Left lung (tissue), 4 donors: ENCODE measurements at regions not wholly inside any gene's neighbourhood (a gene's known extent, or its start where the extent isn't known, plus 50 kb on each side); places are given as distances from the start of the nearest gene placed in this dataset.

Experiments used
- ATAC-seq: fragments of 200-7000 bp; cut with Tn5 transposase; one replicate; pipeline ENCODE4 v1.9.1; 2020; ENCODE audit warnings: moderate library complexity
- DNase-seq, 4 donors: peaks; one replicate each; pipeline ENCODE4 v3.0.0-alpha.2; 2013 to 2020
- H3K27ac ChIP-seq, 2 donors: fragments of 200-600 bp; sonication (generic) in 1 of 2; one replicate each; pipeline versions ENCODE4 v1.5.0 to v1.8.0; 2020 to 2021
- H3K27me3 ChIP-seq, 2 donors: fragments of 200-600 bp; sonication (generic) in 1 of 2; one replicate each; pipeline versions ENCODE4 v1.5.0 to v1.8.0; 2020 to 2021
- H3K36me3 ChIP-seq, 2 donors: fragments of 200-600 bp; sonication (generic) in 1 of 2; one replicate each; pipeline versions ENCODE4 v1.5.0 to v1.8.0; 2020 to 2021
- H3K4me1 ChIP-seq, 2 donors: fragments of 200-600 bp; one replicate each; pipeline ENCODE4 v1.8.0; 2021
- H3K4me3 ChIP-seq, 2 donors: fragments of 200-600 bp; sonication (generic) in 1 of 2; one replicate each; pipeline versions ENCODE4 v1.5.0 to v1.8.0; 2020 to 2021; ENCODE audit warnings: mild to moderate bottlenecking in 1 of 2
- H3K9me3 ChIP-seq, 2 donors: fragments of 200-600 bp; sonication (generic) in 1 of 2; one replicate each; pipeline versions ENCODE4 v1.5.0 to v1.8.0; 2020 to 2021
- intact Hi-C, 2 donors: fragments of 100-400 bp; cut with DNase I; formaldehyde crosslinking; loops; one replicate each; pipeline versions ENCODE4 v1.11.2 to v1.14.2; 2022
- TF ChIP-seq, protein P1 (sequence below), 2 donors: fragments of 200-600 bp; sonication (generic) in 1 of 2; IDR thresholded peaks; one replicate each; pipeline versions ENCODE4 v1.5.0 to v1.8.0; 2021; ENCODE audit warnings: antibody characterized with exemption in 2 of 2
- donor health status: DM: no; HTN: yes; CAD: no.
- donor health status: DM: no; HTN: no; CAD: no.

DNA sequence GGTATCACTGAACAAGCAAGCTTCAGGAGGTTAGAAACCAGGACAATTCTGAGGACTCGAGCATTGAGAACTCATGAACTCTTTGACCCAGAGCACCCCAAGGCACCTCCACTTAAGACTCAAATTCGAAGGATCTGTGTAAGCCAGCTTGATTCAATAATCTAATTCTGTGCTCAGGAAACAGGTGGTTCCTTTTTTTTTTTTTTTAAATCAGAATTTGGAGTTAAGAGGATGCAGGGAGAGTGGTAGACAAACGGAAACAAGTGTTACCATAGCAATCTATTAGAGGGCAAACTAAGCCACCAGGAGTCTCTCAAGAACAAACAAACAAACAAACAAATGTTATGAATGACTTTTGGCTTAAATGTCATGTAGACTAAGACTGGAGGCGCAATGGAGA is 53.8 kb upstream of the DPH5 start:
- no peak overlapping the region for H3K27ac ChIP-seq
- H3K27me3 ChIP-seq: no peaks in the 10 kb centered on the region
- no peaks in the 10 kb centered on the region for H3K4me1 ChIP-seq
- ATAC-seq (no peak), DNase-seq (no peak)
- H3K4me3 ChIP-seq: no peak overlapping the region
- TF ChIP-seq, protein P1, sequence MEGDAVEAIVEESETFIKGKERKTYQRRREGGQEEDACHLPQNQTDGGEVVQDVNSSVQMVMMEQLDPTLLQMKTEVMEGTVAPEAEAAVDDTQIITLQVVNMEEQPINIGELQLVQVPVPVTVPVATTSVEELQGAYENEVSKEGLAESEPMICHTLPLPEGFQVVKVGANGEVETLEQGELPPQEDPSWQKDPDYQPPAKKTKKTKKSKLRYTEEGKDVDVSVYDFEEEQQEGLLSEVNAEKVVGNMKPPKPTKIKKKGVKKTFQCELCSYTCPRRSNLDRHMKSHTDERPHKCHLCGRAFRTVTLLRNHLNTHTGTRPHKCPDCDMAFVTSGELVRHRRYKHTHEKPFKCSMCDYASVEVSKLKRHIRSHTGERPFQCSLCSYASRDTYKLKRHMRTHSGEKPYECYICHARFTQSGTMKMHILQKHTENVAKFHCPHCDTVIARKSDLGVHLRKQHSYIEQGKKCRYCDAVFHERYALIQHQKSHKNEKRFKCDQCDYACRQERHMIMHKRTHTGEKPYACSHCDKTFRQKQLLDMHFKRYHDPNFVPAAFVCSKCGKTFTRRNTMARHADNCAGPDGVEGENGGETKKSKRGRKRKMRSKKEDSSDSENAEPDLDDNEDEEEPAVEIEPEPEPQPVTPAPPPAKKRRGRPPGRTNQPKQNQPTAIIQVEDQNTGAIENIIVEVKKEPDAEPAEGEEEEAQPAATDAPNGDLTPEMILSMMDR (IDR thresholded peaks at IDR 0.05): no peak
- no peaks in the 10 kb centered on the region for H3K9me3 ChIP-seq
- peaks cover 0 to 4% of the 10 kb centered on the region in 2 donors for H3K36me3 ChIP-seq
- intact Hi-C loops: no loop called here

DNA sequence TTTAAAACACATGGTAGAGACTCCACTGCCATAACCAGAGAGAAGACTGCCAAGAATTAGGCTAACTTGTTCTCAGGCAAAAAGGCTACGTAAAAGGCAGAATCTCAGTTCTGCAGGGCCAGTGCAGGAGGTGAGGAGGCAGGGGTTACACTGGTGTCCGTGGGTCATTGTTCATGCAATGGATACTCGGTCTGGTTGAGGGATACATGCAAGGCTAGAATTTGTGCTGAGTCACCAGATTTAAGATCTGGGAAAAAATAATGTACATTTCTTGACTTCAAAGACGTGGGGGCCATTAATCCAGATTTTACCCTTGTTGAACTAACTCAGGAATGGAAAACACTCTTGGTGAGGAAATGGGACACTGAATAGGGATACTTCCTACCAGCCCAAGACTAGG is 52.3 kb upstream of the DPH5 start:
- ATAC-seq: no peak
- Histone ChIP-seq H3K4me3 (no peak overlapping the region), H3K36me3 (peaks cover 0 to 4% of the 10 kb centered on the region in 2 donors), H3K27ac (no peak overlapping the region), H3K4me1 (no peaks in the 10 kb centered on the region), H3K9me3 (no peaks in the 10 kb centered on the region), H3K27me3 (no peaks in the 10 kb centered on the region)
- no peak for DNase-seq
- TF ChIP-seq, protein P1 (IDR thresholded peaks at IDR 0.05): no peak
- intact Hi-C loops: no loop called here

DNA sequence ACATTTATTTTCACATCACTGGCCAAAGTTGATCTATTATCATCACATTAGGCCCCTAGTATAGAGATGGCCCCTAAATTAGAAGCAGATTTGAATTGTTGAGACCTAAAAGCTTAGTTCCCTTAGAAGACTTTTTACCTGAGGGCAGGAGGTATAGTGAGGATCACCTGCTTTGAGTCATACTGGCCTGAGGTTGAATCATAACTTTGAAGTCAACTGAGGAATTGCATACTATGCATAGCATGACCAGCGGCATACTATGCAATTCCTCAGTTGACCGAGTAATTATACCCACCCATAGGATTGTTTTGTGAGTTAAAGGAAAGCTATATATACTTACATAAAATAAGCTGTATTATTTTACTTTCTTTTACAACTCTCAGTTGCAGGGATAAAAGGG is 50.3 kb upstream of the DPH5 start:
- Histone ChIP-seq H3K4me3 (no peak overlapping the region), H3K27me3 (no peaks in the 10 kb centered on the region), H3K27ac (no peak overlapping the region), H3K9me3 (no peaks in the 10 kb centered on the region), H3K36me3 (peaks cover 0 to 4% of the 10 kb centered on the region in 2 donors), H3K4me1 (no peaks in the 10 kb centered on the region)
- TF ChIP-seq, protein P1 (IDR thresholded peaks at IDR 0.05): no peak
- DNase-seq (no peak), ATAC-seq (no peak)
- intact Hi-C loops: no loop called here
